ENCODE measurements at regions not wholly inside any gene's neighbourhood (a gene's known extent, or its start where the extent isn't known, plus 50 kb on each side); places are given as distances from the start of the nearest gene placed in this dataset.

DNA sequence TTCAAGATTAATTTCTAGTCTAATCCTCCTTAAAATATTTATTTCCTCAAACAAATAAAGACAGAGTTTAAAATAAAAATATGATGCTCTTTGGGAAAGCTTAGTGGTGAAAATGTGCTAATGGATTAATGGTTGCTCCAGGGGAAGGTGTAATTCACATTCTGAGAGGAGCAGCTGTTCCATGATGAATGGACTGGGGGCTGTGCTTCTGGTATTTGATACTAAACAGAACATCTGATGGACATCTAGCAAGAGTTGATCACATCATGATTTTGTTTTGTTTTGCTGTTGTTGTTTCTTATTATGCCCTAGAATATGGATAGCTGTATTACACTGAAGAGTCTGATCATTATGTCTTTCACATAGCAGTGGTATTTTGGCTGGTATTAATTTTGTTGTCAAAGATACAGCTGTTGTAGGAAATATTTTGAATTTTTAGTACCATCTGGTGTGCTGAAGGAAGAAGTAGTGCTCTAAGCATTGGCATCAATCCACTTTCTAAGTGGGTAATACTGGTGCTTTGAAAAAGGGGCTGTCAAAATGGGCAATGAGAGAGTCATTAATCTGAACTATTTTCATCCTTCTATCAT lies 296.4 kb downstream of the ADAMTS20 start:
- no peak for TF ChIP-seq POLR2A (IDR thresholded peaks at IDR 0.05)
- TF ChIP-seq, protein P1, sequence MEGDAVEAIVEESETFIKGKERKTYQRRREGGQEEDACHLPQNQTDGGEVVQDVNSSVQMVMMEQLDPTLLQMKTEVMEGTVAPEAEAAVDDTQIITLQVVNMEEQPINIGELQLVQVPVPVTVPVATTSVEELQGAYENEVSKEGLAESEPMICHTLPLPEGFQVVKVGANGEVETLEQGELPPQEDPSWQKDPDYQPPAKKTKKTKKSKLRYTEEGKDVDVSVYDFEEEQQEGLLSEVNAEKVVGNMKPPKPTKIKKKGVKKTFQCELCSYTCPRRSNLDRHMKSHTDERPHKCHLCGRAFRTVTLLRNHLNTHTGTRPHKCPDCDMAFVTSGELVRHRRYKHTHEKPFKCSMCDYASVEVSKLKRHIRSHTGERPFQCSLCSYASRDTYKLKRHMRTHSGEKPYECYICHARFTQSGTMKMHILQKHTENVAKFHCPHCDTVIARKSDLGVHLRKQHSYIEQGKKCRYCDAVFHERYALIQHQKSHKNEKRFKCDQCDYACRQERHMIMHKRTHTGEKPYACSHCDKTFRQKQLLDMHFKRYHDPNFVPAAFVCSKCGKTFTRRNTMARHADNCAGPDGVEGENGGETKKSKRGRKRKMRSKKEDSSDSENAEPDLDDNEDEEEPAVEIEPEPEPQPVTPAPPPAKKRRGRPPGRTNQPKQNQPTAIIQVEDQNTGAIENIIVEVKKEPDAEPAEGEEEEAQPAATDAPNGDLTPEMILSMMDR (IDR thresholded peaks at IDR 0.05) = no peak
- Histone ChIP-seq H3K4me1 (no peaks in the 10 kb centered on the region), H3K27me3 (no peaks in the 10 kb centered on the region), H3K4me3 (no peak overlapping the region), H3K9me3 (no peaks in the 10 kb centered on the region), H3K27ac (no peak overlapping the region), H3K36me3 (no peaks in the 10 kb centered on the region)
- DNase-seq = no peak

DNA sequence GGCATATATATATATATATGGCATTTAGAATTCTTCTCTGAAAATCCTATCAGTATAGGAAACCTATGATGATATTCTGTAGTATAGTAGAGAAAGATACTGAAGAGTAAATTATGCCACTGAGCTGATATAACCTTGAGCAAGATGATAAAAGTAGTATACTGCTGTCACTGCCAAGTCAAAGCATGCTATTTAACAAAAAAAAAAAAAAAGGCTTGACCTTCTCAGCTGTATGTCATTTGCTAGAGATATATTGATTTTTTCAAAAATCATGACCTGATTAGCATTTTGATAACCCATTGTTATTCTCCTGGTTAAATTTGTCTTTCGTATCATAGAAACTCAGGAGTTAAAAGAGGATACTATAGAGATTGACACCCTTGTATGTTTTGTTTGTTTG lies 299.4 kb downstream of the ADAMTS20 start:
- H3K4me3 ChIP-seq = no peak overlapping the region
- H3K27me3 ChIP-seq = no peaks in the 10 kb centered on the region
- H3K36me3 ChIP-seq = no peaks in the 10 kb centered on the region
- H3K9me3 ChIP-seq = no peaks in the 10 kb centered on the region
- no peak for TF ChIP-seq POLR2A (IDR thresholded peaks at IDR 0.05)
- TF ChIP-seq, protein P1 (IDR thresholded peaks at IDR 0.05) = no peak
- H3K27ac ChIP-seq = no peak overlapping the region
- no peaks in the 10 kb centered on the region for H3K4me1 ChIP-seq
- DNase-seq = no peak

DNA sequence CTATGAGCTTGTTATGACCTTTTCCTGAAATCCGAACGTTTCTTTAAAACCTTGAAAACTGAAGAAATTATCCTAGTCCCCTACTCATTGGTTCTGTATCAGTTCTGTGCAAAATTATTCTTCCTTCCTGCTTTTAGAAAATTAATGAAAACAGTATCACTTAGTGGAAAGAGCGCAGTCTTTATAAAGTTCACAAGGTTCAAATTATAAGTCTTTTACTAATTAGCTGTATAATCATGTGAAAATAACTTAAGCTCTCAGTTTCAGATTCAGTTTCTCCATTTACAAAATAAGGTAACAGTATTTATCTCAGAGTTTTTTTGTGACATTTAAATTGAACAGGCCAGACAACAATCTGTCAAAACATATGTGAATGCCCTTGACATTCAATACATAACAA lies 306.1 kb downstream of the ADAMTS20 start:
- TF ChIP-seq POLR2A (IDR thresholded peaks at IDR 0.05) = no peak
- TF ChIP-seq, protein P1 (IDR thresholded peaks at IDR 0.05) = no peak
- no peaks in the 10 kb centered on the region for H3K9me3 ChIP-seq
- no peak overlapping the region for H3K4me3 ChIP-seq
- no peak overlapping the region for H3K27ac ChIP-seq
- H3K27me3 ChIP-seq = no peaks in the 10 kb centered on the region
- H3K36me3 ChIP-seq = no peaks in the 10 kb centered on the region
- no peak for DNase-seq
- no peaks in the 10 kb centered on the region for H3K4me1 ChIP-seq

DNA sequence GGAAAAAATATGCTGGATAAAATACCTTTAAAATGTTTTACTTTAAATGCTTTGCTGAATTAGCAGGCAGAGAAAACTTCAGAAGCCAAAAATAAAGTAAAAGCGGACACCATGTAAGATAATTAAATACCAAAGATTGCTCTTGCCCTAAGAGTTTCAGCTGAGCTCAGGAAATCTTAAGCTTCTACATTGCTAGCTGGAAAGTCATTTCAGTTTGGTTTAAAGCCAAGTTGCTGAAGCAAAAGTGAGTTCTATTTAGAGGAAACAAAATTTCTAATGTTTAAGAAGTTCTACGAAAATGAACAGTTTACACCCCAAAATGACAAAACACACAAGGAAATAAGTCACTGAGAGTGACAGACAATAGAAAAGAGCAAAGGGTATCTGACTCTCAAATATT lies 310.0 kb downstream of the ADAMTS20 start:
- Histone ChIP-seq H3K27ac (no peak overlapping the region), H3K9me3 (no peaks in the 10 kb centered on the region), H3K27me3 (no peaks in the 10 kb centered on the region), H3K4me3 (no peak overlapping the region), H3K36me3 (no peaks in the 10 kb centered on the region), H3K4me1 (no peaks in the 10 kb centered on the region)
- TF ChIP-seq, protein P1 (IDR thresholded peaks at IDR 0.05) = no peak
- no peak for TF ChIP-seq POLR2A (IDR thresholded peaks at IDR 0.05)
- DNase-seq = no peak

DNA sequence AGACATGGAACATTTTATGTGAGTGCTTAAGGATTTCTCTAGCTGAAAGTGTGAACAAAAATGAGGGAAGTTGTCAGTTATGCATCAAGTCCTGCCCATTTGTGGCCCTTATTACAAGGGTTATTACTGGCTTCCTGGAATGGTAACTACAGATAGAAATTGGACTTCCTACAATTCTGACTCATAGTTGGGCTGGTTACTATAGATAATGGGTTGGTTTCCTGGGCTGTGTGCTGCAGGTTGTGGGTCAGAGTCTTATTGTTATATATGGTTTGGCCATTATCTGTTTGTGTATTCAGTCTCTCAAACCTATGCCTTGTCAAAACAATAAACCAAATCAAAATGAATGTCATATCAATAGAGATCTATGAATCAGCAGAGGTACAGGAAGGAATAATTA lies 313.7 kb downstream of the ADAMTS20 start:
- Histone ChIP-seq H3K27me3 (no peaks in the 10 kb centered on the region), H3K36me3 (no peaks in the 10 kb centered on the region), H3K4me1 (no peaks in the 10 kb centered on the region), H3K9me3 (no peaks in the 10 kb centered on the region), H3K27ac (no peak overlapping the region), H3K4me3 (no peak overlapping the region)
- no peak for TF ChIP-seq POLR2A (IDR thresholded peaks at IDR 0.05)
- TF ChIP-seq, protein P1 (IDR thresholded peaks at IDR 0.05) = no peak
- DNase-seq = no peak

Data from Peyer's patch (tissue), 4 donors.